ENCODE measurements at regions not wholly inside any gene's neighbourhood (a gene's known extent, or its start where the extent isn't known, plus 50 kb on each side); places are given as distances from the start of the nearest gene placed in this dataset.

GRCh38 chr16:9323170-9323569 lies 231.7 kb downstream of the HAPSTR1 start:
- Histone ChIP-seq H3K9ac (ENCODE audit: insufficient read depth, low read length) (no peak overlapping the region), H3K9me3 (ENCODE audit: control insufficient read depth, insufficient read depth, low read depth, low read length) (no peaks in the 10 kb centered on the region), H2AFZ (ENCODE audit: low read length) (no peak overlapping the region), H3K36me3 (ENCODE audit: control insufficient read depth, insufficient read depth, low read length) (no peaks in the 10 kb centered on the region), H3K4me3 (replicated peaks in 1 of 4; ENCODE audit: control extremely low read depth in 1 of 4, insufficient read depth in 1 of 4, low read depth in 3 of 4, low read length in 4 of 4) (no peak overlapping the region), H3K27ac (ENCODE audit: insufficient read depth, low read length) (no peak overlapping the region), H3K4me2 (ENCODE audit: extremely low read depth, insufficient read depth, low read length) (no peak overlapping the region), H4K20me1 (ENCODE audit: control insufficient read depth, extremely low read depth, insufficient read depth, low read length) (no peaks in the 10 kb centered on the region), H3K27me3 (ENCODE audit: control insufficient read depth, insufficient read depth, low read length) (no peaks in the 10 kb centered on the region), H3K4me1 (ENCODE audit: control insufficient read depth, extremely low read depth, insufficient read depth, low read length) (no peaks in the 10 kb centered on the region), H3K79me2 (ENCODE audit: control insufficient read depth, insufficient read depth, low read length) (no peaks in the 10 kb centered on the region)
- no peak for DNase-seq (ENCODE audit: low read depth in 2 of 2)
- no peak for TF ChIP-seq EZH2 (IDR thresholded peaks at IDR 0.05; ENCODE audit: low read length, missing control alignments)
- TF ChIP-seq, protein P1, sequence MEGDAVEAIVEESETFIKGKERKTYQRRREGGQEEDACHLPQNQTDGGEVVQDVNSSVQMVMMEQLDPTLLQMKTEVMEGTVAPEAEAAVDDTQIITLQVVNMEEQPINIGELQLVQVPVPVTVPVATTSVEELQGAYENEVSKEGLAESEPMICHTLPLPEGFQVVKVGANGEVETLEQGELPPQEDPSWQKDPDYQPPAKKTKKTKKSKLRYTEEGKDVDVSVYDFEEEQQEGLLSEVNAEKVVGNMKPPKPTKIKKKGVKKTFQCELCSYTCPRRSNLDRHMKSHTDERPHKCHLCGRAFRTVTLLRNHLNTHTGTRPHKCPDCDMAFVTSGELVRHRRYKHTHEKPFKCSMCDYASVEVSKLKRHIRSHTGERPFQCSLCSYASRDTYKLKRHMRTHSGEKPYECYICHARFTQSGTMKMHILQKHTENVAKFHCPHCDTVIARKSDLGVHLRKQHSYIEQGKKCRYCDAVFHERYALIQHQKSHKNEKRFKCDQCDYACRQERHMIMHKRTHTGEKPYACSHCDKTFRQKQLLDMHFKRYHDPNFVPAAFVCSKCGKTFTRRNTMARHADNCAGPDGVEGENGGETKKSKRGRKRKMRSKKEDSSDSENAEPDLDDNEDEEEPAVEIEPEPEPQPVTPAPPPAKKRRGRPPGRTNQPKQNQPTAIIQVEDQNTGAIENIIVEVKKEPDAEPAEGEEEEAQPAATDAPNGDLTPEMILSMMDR (conservative IDR thresholded peaks at IDR 0.05 in 1 of 2, IDR thresholded peaks at IDR 0.05 in 1 of 2; ENCODE audit: low read depth in 1 of 2, low read length in 2 of 2): no peak

GRCh38 chr16:9327253-9327652 lies 235.8 kb downstream of the HAPSTR1 start:
- no peak for DNase-seq (ENCODE audit: low read depth in 2 of 2)
- no peak overlapping the region for H3K27ac ChIP-seq (ENCODE audit: insufficient read depth, low read length)
- H3K79me2 ChIP-seq (ENCODE audit: control insufficient read depth, insufficient read depth, low read length): no peaks in the 10 kb centered on the region
- H3K9ac ChIP-seq (ENCODE audit: insufficient read depth, low read length): no peak overlapping the region
- no peak overlapping the region for H3K4me3 ChIP-seq (replicated peaks in 1 of 4; ENCODE audit: control extremely low read depth in 1 of 4, insufficient read depth in 1 of 4, low read depth in 3 of 4, low read length in 4 of 4)
- H3K36me3 ChIP-seq (ENCODE audit: control insufficient read depth, insufficient read depth, low read length): no peaks in the 10 kb centered on the region
- no peaks in the 10 kb centered on the region for H3K4me1 ChIP-seq (ENCODE audit: control insufficient read depth, extremely low read depth, insufficient read depth, low read length)
- H3K9me3 ChIP-seq (ENCODE audit: control insufficient read depth, insufficient read depth, low read depth, low read length): no peaks in the 10 kb centered on the region
- no peaks in the 10 kb centered on the region for H4K20me1 ChIP-seq (ENCODE audit: control insufficient read depth, extremely low read depth, insufficient read depth, low read length)
- H3K27me3 ChIP-seq (ENCODE audit: control insufficient read depth, insufficient read depth, low read length): no peaks in the 10 kb centered on the region
- no peak overlapping the region for H2AFZ ChIP-seq (ENCODE audit: low read length)
- H3K4me2 ChIP-seq (ENCODE audit: extremely low read depth, insufficient read depth, low read length): no peak overlapping the region
- TF ChIP-seq EZH2 (IDR thresholded peaks at IDR 0.05; ENCODE audit: low read length, missing control alignments): no peak
- TF ChIP-seq, protein P1 (conservative IDR thresholded peaks at IDR 0.05 in 1 of 2, IDR thresholded peaks at IDR 0.05 in 1 of 2; ENCODE audit: low read depth in 1 of 2, low read length in 2 of 2): no peak

DNA sequence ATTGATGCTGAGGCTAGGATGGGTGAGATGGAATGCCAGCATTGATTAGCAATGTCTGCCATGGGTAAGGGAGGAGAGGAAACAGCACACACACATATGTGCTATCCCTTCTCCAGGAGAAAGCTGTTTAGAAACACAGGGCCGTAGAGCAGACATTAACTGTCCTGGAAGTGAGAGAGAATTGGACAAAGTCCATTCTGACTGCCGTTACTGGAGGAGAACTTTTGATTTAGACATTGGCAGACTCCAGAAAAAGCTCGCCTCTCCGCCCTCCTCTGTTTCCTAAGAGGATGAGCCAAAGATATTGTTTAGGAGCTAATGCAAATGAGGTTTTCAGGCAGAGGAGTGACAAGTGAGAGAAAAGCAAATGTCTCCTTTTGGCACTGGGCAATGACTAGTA lies 237.0 kb downstream of the HAPSTR1 start:
- H3K9me3 ChIP-seq (ENCODE audit: control insufficient read depth, insufficient read depth, low read depth, low read length): no peaks in the 10 kb centered on the region
- no peak overlapping the region for H3K9ac ChIP-seq (ENCODE audit: insufficient read depth, low read length)
- no peaks in the 10 kb centered on the region for H3K36me3 ChIP-seq (ENCODE audit: control insufficient read depth, insufficient read depth, low read length)
- no peaks in the 10 kb centered on the region for H3K79me2 ChIP-seq (ENCODE audit: control insufficient read depth, insufficient read depth, low read length)
- TF ChIP-seq, protein P1 (conservative IDR thresholded peaks at IDR 0.05 in 1 of 2, IDR thresholded peaks at IDR 0.05 in 1 of 2; ENCODE audit: low read depth in 1 of 2, low read length in 2 of 2): no peak
- TF ChIP-seq EZH2 (IDR thresholded peaks at IDR 0.05; ENCODE audit: low read length, missing control alignments): no peak
- H4K20me1 ChIP-seq (ENCODE audit: control insufficient read depth, extremely low read depth, insufficient read depth, low read length): no peaks in the 10 kb centered on the region
- H3K27me3 ChIP-seq (ENCODE audit: control insufficient read depth, insufficient read depth, low read length): no peaks in the 10 kb centered on the region
- H3K4me1 ChIP-seq (ENCODE audit: control insufficient read depth, extremely low read depth, insufficient read depth, low read length): no peaks in the 10 kb centered on the region
- no peak for DNase-seq (ENCODE audit: low read depth in 2 of 2)
- no peak overlapping the region for H3K4me2 ChIP-seq (ENCODE audit: extremely low read depth, insufficient read depth, low read length)
- no peak overlapping the region for H2AFZ ChIP-seq (ENCODE audit: low read length)
- H3K27ac ChIP-seq (ENCODE audit: insufficient read depth, low read length): no peak overlapping the region
- H3K4me3 ChIP-seq (replicated peaks in 1 of 4; ENCODE audit: control extremely low read depth in 1 of 4, insufficient read depth in 1 of 4, low read depth in 3 of 4, low read length in 4 of 4): no peak overlapping the region

Data from fibroblast of lung (primary cell).